GM10248 (cell line): ENCODE measurements at regions not wholly inside any gene's neighbourhood (a gene's known extent, or its start where the extent isn't known, plus 50 kb on each side); places are given as distances from the start of the nearest gene placed in this dataset.

Experiments
- CTCF ChIA-PET: fragments of 300-600 bp; sonication (Branson Sonifier 250); formaldehyde crosslinking; extraction: SDS; loops from one replicate; lab custom pipeline; 2021; ENCODE audit warnings: antibody characterized with exemption; lab: Yijun Ruan, JAX
- POLR2A ChIA-PET: fragments of 350-650 bp; sonication (Branson Sonifier 250); formaldehyde crosslinking; extraction: SDS; loops from one replicate; lab custom pipeline; 2020; ENCODE audit warnings: antibody characterized with exemption; lab: Yijun Ruan, JAX
- DNase-seq: peaks from one replicate; pipeline ENCODE4 v3.0.0; 2012; ENCODE audit errors: extremely low spot score
- CTCF ChIP-seq: IDR thresholded peaks from 2 replicates; pipeline ENCODE4 v1.5.1; 2012; ENCODE audit warnings: mild to moderate bottlenecking, low read depth; ENCODE audit errors: extremely low read depth, missing control alignments, control extremely low read depth

- ChIA-PET POLR2A (no interaction called here), CTCF (no interaction called here)
- no peak for TF ChIP-seq CTCF
- DNase-seq: no peak
Measured at GRCh38 chr16:13780406-13781168, 139.4 kb upstream of the ERCC4 start.

- no peak for DNase-seq
- no peak for TF ChIP-seq CTCF
- CTCF ChIA-PET: no interaction called here
- POLR2A ChIA-PET: no interaction called here
Measured at GRCh38 chr16:13781169-13781564, 138.8 kb upstream of the ERCC4 start.

GRCh38 chr16:13781575-13782338 lies 138.2 kb upstream of the ERCC4 start:
- CTCF ChIA-PET: no interaction called here
- POLR2A ChIA-PET: no interaction called here
- no peak for TF ChIP-seq CTCF
- DNase-seq: no peak

- ChIA-PET CTCF (no interaction called here), POLR2A (no interaction called here)
- no peak for DNase-seq
- TF ChIP-seq CTCF: no peak
Measured at GRCh38 chr16:13791095-13791494, 128.9 kb upstream of the ERCC4 start.

- POLR2A ChIA-PET: no interaction called here
- DNase-seq: no peak
- CTCF ChIA-PET: no interaction called here
- no peak for TF ChIP-seq CTCF
Measured at GRCh38 chr16:13793841-13794409, 126.0 kb upstream of the ERCC4 start.

GRCh38 chr16:13795131-13795530 lies 124.8 kb upstream of the ERCC4 start:
- CTCF ChIA-PET: no interaction called here
- no peak for DNase-seq
- no peak for TF ChIP-seq CTCF
- POLR2A ChIA-PET: no interaction called here
